SH-SY5Y (cell line): ENCODE measurements at regions not wholly inside any gene's neighbourhood (a gene's known extent, or its start where the extent isn't known, plus 50 kb on each side); places are given as distances from the start of the nearest gene placed in this dataset.

Source experiments
- GATA2 ChIP-seq: IDR thresholded peaks from 2 replicates; pipeline ENCODE4 v1.6.1; 2011; ENCODE audit warnings: mild to moderate bottlenecking, low read depth, low read length
- GATA3 ChIP-seq: IDR thresholded peaks from 2 replicates; pipeline ENCODE4 v1.6.1; 2011; ENCODE audit warnings: low read depth, mild to moderate bottlenecking, low read length, moderate library complexity

DNA sequence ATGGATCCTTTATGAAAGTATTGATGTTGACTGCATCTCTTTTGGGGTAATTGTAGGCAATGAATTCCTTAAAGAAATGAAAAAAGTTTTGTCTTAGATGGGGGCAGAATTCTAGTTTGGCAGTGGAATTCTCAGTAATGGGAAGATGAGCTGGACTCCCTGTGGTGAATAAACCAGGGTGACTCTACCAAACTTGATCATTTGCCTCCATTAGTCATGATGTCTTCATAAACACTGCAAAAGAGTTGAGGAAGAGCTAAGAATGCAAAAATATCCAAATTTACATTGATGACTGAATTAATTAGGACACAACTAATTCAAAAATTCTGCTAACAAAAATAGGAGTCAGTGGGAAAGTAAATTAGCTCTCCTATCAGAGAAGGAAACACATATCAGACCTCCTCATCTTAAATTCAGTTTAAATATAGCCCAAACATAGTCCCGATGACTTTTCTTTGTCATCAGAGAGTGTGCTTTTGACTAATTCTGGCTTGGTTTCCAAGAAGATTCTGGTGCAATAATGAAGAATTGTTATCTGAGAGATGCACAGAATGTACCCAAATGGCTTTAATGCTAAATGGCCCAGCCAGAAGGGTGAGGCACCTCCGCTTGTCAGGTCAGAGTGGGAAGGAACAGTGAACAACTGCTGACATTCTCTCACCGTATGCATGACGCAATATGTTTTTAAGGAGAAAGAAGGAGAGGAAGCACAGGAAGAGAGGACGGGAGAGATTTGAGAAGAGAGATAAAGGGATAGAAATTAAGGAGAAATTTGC is 525.1 kb downstream of the LMO4 start:
- TF ChIP-seq GATA2 (no peak), GATA3 (no peak)
